Keratinocyte (primary cell): ENCODE measurements at regions not wholly inside any gene's neighbourhood (a gene's known extent, or its start where the extent isn't known, plus 50 kb on each side); places are given as distances from the start of the nearest gene placed in this dataset.

ENCODE experiments used
- DNase-seq: peaks from one replicate; pipeline ENCODE4 v3.0.0-alpha.2; 2011; ENCODE audit warnings: low read depth, missing footprints, low spot score
- FAIRE-seq: peaks from 2 replicates; lab custom pipeline; 2011; peaks lifted over from hg19 to GRCh38; lab: Jason Lieb, UNC
- H2AFZ ChIP-seq: 2 replicates; pipeline ENCODE4 v1.6.0; 2012; ENCODE audit warnings: low read length, control low read depth, inconsistent platforms; ENCODE audit not compliant: control insufficient read depth
- H3K27ac ChIP-seq: 2 replicates; pipeline ENCODE4 v1.5.1; 2011; ENCODE audit warnings: low read length; ENCODE audit not compliant: control insufficient read depth, insufficient read depth
- H3K27me3 ChIP-seq: 3 replicates; pipeline ENCODE4 v1.6.0; 2011; ENCODE audit warnings: low read length; ENCODE audit not compliant: control insufficient read depth, insufficient read depth; ENCODE audit errors: extremely low read depth
- H3K36me3 ChIP-seq, 2 experiments: 2 replicates in 1 of 2; 3 replicates in 1 of 2; pipeline ENCODE4 v1.5.1; 2011; ENCODE audit warnings: low read length in 2 of 2, mild to moderate bottlenecking in 1 of 2; ENCODE audit not compliant: control insufficient read depth in 2 of 2, insufficient read depth in 2 of 2; ENCODE audit errors: extremely low read depth in 1 of 2
- H3K4me1 ChIP-seq: 3 replicates; pipeline ENCODE4 v1.5.1; 2011; ENCODE audit warnings: low read length; ENCODE audit not compliant: control insufficient read depth, insufficient read depth; ENCODE audit errors: extremely low read depth
- H3K4me2 ChIP-seq: 3 replicates; pipeline ENCODE4 v1.6.0; 2011; ENCODE audit warnings: low read depth, low read length; ENCODE audit not compliant: control insufficient read depth, insufficient read depth; ENCODE audit errors: extremely low read depth
- H3K4me3 ChIP-seq, 3 experiments: fragments of 200-600 bp in 1 of 3; sonication (generic) in 1 of 3; 2 replicates in 2 of 3; 3 replicates in 1 of 3; pipeline ENCODE4 v1.5.1; 2011 to 2016; ENCODE audit warnings: low read length in 3 of 3, mild to moderate bottlenecking in 3 of 3, control low read depth in 2 of 3, inconsistent platforms in 1 of 3, low read depth in 1 of 3, mixed read lengths in 1 of 3, mixed run types in 1 of 3, moderate library complexity in 1 of 3; ENCODE audit not compliant: control insufficient read depth in 2 of 3, insufficient read depth in 2 of 3; ENCODE audit errors: extremely low read depth in 1 of 3
- H3K79me2 ChIP-seq: 2 replicates; pipeline ENCODE4 v1.6.0; 2012; ENCODE audit warnings: low read length; ENCODE audit not compliant: control insufficient read depth, insufficient read depth
- H3K9ac ChIP-seq: 3 replicates; pipeline ENCODE4 v1.6.0; 2011; ENCODE audit warnings: low read length; ENCODE audit not compliant: control insufficient read depth, insufficient read depth; ENCODE audit errors: extremely low read depth
- H3K9me1 ChIP-seq: 3 replicates; pipeline ENCODE4 v1.6.0; 2011; ENCODE audit warnings: low read length; ENCODE audit not compliant: control insufficient read depth, insufficient read depth; ENCODE audit errors: extremely low read depth
- H3K9me3 ChIP-seq: 2 replicates; pipeline ENCODE4 v1.5.1; 2012; ENCODE audit warnings: low read depth, low read length; ENCODE audit not compliant: control insufficient read depth
- H4K20me1 ChIP-seq: 3 replicates; pipeline ENCODE4 v1.6.0; 2011; ENCODE audit warnings: low read length; ENCODE audit not compliant: control insufficient read depth, insufficient read depth; ENCODE audit errors: extremely low read depth
- EZH2 ChIP-seq: IDR thresholded peaks from one replicate; pipeline ENCODE4 v1.6.1; 2012; ENCODE audit warnings: inconsistent platforms, mild to moderate bottlenecking, low read length, moderate library complexity
- dilution Hi-C: fragments of 300-500 bp; cut with MboI; formaldehyde crosslinking; loops from one replicate; pipeline ENCODE4 v1.7.0; 2020; ENCODE audit warnings: low sequenced_read_pairs; ENCODE audit not compliant: extremely low pct_ligation_motif_present
- TF ChIP-seq, protein P1 (sequence below), 3 experiments: IDR thresholded peaks in 1 of 3; conservative IDR thresholded peaks in 1 of 3; optimal IDR thresholded peaks in 1 of 3; 2 replicates in 2 of 3; 3 replicates in 1 of 3; pipeline versions ENCODE3 to v1.5.1; 2011; ENCODE audit warnings: low read length in 3 of 3, mild to moderate bottlenecking in 3 of 3, moderate library complexity in 2 of 3, control low read depth in 1 of 3, inconsistent platforms in 1 of 3; ENCODE audit not compliant: insufficient read depth in 2 of 3; ENCODE audit errors: extremely low read depth in 1 of 3

DNA sequence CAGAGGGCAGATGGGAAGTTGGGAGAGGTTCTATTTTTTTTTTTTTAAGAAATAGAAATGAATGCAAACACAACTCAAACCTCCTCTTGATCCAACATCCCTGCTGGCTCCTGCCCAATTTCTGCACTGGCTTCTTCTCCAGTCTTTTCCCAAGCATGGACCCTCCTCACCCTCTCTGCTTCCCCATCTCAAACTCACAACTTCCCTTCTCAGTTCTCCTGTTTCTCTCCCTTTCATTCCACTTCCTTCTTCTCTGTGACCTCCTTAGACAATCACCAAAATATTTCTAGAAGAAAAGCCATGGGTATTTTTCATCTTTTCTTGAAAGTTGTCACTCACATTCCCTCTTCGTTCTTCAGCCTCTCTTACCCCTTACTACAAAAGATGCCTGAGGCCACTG lies 85.2 kb upstream of the VPREB1 start:
- Histone ChIP-seq H3K36me3 (no peaks in the 10 kb centered on the region), H3K9me1 (no peaks in the 10 kb centered on the region), H3K27ac (no peak overlapping the region), H3K9me3 (no peaks in the 10 kb centered on the region), H3K27me3 (peaks cover 3% of the 10 kb centered on the region), H3K4me1 (no peaks in the 10 kb centered on the region), H2AFZ (no peak overlapping the region), H3K4me3 (no peak overlapping the region), H3K4me2 (no peak overlapping the region), H4K20me1 (no peaks in the 10 kb centered on the region), H3K9ac (no peak overlapping the region), H3K79me2 (no peaks in the 10 kb centered on the region)
- no peak for TF ChIP-seq EZH2
- TF ChIP-seq, protein P1, sequence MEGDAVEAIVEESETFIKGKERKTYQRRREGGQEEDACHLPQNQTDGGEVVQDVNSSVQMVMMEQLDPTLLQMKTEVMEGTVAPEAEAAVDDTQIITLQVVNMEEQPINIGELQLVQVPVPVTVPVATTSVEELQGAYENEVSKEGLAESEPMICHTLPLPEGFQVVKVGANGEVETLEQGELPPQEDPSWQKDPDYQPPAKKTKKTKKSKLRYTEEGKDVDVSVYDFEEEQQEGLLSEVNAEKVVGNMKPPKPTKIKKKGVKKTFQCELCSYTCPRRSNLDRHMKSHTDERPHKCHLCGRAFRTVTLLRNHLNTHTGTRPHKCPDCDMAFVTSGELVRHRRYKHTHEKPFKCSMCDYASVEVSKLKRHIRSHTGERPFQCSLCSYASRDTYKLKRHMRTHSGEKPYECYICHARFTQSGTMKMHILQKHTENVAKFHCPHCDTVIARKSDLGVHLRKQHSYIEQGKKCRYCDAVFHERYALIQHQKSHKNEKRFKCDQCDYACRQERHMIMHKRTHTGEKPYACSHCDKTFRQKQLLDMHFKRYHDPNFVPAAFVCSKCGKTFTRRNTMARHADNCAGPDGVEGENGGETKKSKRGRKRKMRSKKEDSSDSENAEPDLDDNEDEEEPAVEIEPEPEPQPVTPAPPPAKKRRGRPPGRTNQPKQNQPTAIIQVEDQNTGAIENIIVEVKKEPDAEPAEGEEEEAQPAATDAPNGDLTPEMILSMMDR (optimal IDR thresholded peaks at IDR 0.05 in 1 of 3, IDR thresholded peaks at IDR 0.05 in 1 of 3, conservative IDR thresholded peaks at IDR 0.05 in 1 of 3; ENCODE audit: extremely low read depth in 1 of 3, insufficient read depth in 2 of 3, low read length in 3 of 3), result no peak
- DNase-seq (no peak), FAIRE-seq (no peak)
- dilution Hi-C loops, result no loop called here

- Histone ChIP-seq H3K27me3 (peaks cover 3% of the 10 kb centered on the region), H3K4me3 (no peak overlapping the region), H3K27ac (no peak overlapping the region), H3K9ac (no peak overlapping the region), H2AFZ (no peak overlapping the region), H3K9me3 (no peaks in the 10 kb centered on the region), H4K20me1 (no peaks in the 10 kb centered on the region), H3K36me3 (no peaks in the 10 kb centered on the region), H3K4me1 (no peaks in the 10 kb centered on the region), H3K79me2 (no peaks in the 10 kb centered on the region), H3K9me1 (no peaks in the 10 kb centered on the region), H3K4me2 (no peak overlapping the region)
- dilution Hi-C loops, result no loop called here
- no peak for DNase-seq
- no peak for FAIRE-seq
- no peak for TF ChIP-seq EZH2
Measured at GRCh38 chr22:22158965-22159364, 85.6 kb upstream of the VPREB1 start.

DNA sequence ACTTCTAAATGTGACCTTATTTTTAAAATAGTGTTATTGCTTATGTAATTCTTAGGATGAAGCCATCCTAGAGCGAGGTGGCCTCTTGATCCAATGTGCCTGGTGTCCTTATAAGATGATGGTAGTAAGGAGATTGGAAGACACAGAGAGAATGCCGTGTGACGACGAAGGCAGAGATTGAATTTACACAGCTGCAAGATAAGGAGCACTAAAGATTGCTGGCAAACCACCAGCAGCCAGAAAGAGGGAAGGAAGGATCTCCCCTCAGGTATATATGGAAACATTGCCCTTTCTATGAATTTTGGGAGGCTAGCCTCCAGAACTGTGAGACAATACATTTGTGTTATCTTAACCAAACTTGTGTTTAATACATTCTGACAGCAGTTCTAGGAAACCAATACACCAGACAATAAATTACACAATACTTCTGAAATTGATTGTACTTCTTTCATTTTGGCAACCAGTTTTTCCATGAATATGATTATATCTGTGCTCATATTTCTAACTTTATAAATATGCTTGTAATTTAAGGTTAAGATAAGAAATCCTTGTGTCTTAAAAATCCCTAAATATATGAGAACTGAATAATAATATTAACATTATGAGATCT lies 86.3 kb upstream of the VPREB1 start:
- FAIRE-seq (no peak), DNase-seq (no peak)
- TF ChIP-seq, protein P1 (optimal IDR thresholded peaks at IDR 0.05 in 1 of 3, IDR thresholded peaks at IDR 0.05 in 1 of 3, conservative IDR thresholded peaks at IDR 0.05 in 1 of 3; ENCODE audit: extremely low read depth in 1 of 3, insufficient read depth in 2 of 3, low read length in 3 of 3), result no peak
- TF ChIP-seq EZH2, result no peak
- Histone ChIP-seq H2AFZ (no peak overlapping the region), H3K4me3 (no peak overlapping the region), H3K36me3 (no peaks in the 10 kb centered on the region), H3K27ac (no peak overlapping the region), H3K4me2 (no peak overlapping the region), H3K9me3 (no peaks in the 10 kb centered on the region), H3K79me2 (no peaks in the 10 kb centered on the region), H4K20me1 (no peaks in the 10 kb centered on the region), H3K9me1 (no peaks in the 10 kb centered on the region), H3K27me3 (peaks cover 3% of the 10 kb centered on the region), H3K4me1 (no peaks in the 10 kb centered on the region), H3K9ac (no peak overlapping the region)
- dilution Hi-C loops, result no loop called here
